Left renal cortex interstitium (tissue), 4 donors: ENCODE measurements at regions not wholly inside any gene's neighbourhood (a gene's known extent, or its start where the extent isn't known, plus 50 kb on each side); places are given as distances from the start of the nearest gene placed in this dataset.

ENCODE experiments used
- DNase-seq, 4 donors: peaks; one replicate each; pipeline ENCODE4 v3.0.0-alpha.2; 2013; ENCODE audit warnings: low read depth in 4 of 4, low spot score in 2 of 4, missing footprints in 1 of 4

DNA sequence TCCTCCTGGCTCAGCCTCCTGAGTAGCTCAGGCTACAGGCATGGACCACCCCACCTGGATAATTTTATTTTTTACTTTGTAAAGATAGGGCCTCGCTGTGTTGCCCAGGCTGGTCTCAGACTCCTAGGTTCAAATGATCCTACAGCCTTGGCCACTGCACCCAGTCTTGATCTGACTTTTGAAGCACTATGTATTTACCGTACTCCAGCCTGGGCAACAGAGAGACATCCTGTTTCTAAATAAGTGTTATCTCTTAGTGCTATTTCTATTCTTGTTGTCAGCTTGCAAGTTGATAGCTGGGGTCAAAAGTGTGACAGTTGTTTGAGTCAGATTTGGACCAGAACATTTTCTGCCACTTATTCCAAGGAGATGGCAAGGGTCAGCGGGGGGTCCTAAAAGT lies 486.4 kb downstream of the NPIPA7 start:
- no peak for DNase-seq

GRCh38 chr16:16867973-16868372 lies 489.0 kb downstream of the NPIPA7 start:
- DNase-seq: no peak

- no peak for DNase-seq
Observed at GRCh38 chr16:16868727-16869126, 489.8 kb downstream of the NPIPA7 start.

- no peak for DNase-seq
Observed at GRCh38 chr16:16869746-16870145, 490.8 kb downstream of the NPIPA7 start.

- no peak for DNase-seq
Observed at GRCh38 chr16:16871196-16871595, 492.3 kb downstream of the NPIPA7 start.

DNA sequence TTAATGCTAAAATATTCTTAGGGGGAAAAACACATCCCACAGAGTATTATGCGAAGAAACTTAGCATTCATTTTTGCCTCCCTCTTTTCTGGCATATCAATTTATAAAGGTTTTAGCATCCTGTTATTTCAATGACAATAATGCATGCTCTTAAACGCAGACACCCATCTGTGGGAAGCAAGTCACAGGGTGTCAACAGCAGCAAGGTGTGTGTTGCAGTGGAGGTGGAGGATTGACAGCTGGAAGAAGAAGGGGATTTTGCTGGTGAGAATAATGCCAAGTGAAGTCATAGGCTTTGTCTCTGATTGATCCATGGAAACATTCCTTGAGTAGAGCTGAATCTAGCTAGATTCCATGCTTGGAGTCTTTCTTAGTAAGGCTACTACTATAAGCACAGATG lies 498.1 kb downstream of the NPIPA7 start:
- no peak for DNase-seq

DNA sequence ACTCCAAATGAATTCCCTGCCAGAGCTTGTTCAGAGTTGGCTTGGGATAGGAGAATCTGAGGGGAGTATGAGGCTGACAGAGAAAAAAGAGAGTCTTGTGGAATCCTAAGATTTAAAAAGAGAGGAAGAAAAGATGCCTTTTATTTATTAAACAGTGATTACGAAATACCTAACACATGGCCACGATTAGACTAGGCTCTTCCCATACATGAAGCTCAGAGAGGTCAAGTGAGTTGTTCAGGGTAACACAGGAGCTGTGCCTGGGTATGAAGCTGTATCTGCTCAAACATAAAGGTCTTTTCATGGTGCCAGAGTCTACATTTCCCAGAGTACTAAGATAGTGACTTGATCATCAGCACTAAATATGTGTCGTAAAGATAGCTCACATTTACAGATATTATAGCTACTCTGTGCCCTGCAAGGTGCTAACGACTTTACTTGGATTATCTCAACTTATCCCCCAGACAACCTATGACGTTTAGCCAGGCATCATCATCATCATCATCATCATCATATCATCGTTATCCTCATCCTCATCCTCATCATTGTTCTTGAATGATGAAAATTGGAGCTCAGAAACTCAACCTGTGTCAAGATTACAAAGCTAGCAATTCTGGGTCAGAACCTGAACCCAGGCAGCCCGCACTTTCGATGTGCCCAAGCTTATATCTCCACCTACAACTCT lies 500.8 kb downstream of the NPIPA7 start:
- no peak for DNase-seq

- no peak for DNase-seq
Observed at GRCh38 chr16:16881814-16882213, 502.9 kb downstream of the NPIPA7 start.

DNA sequence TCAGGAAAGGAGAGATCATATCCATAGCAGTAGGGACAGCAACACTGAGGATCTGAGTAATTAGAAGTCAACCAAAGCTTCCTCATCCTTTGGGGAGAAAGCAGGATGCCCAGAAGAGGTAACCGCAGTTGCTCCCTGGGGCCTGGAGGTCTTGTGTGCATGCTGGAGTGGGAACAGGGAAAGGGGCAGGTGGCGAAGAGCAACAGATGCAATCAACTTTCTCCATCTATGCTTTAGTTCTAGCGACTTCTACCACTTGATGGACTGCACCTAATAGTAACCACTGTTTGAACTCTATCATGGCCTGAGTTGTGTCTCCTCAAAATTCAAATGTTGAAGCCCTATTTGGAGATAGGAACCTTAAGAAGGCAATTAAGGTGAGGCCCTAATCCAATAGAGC lies 503.8 kb downstream of the NPIPA7 start:
- no peak for DNase-seq

- DNase-seq: no peak
Observed at GRCh38 chr16:16884451-16884850, 505.5 kb downstream of the NPIPA7 start.

DNA sequence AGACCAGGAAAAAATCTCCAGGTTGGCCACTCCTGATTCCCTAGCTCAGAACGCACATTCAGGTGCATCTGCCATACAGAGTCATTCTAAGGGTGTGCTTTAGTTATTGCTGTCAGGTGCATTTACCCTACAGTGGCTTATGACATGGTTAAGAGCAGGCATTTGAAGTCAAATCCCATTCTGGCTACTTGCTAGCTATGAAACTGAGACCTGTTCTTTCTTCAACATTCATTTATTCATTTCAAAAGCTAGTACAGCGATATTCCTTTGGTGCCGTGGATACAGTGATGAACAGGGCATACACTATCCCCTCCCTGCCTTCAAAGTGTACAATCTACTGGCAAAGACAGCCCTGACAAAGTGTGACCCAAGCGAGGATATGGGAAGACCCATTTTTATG lies 508.3 kb downstream of the NPIPA7 start:
- no peak for DNase-seq

DNA sequence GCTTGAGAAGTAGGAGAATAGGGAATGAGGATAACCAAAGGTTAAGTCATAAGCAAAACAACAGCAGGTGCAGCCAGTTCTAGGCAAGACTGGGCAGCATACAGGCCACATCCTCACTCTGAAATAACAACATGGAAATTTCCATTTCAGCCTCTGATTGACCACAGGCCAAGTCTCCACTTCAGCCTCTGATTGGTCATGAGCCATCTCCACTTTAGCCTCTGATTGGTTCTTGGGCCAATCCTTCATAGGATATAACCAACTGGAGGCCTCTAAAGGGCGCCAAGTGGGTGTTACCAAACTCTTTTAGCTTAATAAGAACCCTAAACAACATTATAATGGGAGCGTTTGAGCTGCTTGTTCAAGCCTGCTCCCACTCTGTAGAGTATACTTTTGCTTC lies 512.0 kb downstream of the NPIPA7 start:
- DNase-seq: no peak

DNA sequence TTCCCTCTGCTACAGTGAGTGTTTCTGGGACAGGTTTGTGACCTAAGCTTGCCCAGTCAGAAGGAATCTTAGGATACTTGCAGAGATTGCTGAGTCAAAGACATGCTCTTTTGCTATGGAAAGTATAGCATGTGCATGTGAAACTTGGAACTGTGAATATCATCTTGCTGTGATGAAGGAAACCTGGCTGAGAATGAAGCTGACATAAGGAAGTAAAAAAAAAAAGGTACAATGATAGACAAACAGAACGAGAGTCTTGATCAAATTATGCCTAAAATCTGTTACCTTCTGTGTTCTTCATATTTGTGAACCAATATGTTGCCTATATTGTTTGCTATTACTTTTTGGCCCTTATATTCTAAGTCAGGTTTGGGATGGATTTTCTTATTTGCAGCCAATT lies 525.7 kb downstream of the NPIPA7 start:
- DNase-seq: no peak

- no peak for DNase-seq
Observed at GRCh38 chr16:16905850-16906249, 526.9 kb downstream of the NPIPA7 start.

DNA sequence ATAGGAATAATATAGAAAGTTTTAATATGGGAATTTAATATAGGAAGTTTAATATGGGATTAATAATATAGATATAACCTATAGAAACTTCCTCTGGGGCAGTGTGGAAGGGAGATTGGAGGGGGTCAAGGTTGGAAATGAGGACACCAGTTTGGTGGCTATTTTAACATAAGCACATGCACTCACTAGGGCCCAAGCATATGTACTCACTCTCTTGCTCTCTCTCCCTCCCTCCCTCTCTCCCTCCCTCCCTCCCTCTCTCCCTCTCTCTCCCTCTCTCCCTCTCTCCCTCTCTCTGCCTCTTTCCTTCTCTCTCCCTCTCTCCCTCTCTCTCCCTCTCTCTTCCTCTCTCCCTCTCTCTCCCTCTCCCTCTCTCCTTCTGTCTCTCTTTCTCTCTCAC lies 528.1 kb downstream of the NPIPA7 start:
- no peak for DNase-seq

DNA sequence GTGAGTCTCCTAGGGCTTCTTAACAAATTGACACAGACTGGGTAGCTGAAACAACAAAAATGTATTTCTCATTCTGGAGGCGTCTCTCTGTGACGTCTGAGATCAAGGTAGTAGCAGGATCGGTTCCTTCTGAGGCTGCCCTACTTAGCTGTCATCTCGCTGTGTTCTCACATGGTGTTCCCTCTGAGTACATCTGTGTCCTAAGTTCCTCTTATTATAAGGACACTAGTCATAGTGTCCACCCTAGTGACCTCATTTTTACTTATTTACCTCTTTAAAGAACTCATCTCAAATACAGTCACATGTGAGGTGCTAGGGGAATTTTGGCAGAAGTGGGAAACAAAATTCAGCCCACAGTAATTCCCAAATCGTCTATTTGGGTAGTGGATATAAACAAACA lies 529.1 kb downstream of the NPIPA7 start:
- DNase-seq: no peak

DNA sequence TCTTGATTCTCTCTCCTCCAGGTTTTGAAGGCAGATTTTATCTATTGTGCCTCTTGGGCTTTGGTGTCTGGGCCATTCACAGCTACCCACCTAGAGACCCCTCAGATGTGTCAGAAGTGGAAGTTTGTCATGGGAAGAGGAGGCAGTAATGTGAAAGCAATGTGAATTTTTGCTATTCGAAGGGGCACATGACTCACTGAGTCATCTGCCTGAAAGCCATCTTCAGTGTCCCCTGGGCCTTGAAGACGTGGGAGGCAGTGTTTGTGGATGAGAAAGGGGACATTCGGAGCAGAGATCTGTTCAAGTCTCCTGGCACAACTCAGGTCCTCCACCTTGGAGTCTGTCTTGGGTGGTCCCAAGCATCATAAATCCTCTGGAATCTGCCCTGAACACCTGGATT lies 530.2 kb downstream of the NPIPA7 start:
- no peak for DNase-seq

DNA sequence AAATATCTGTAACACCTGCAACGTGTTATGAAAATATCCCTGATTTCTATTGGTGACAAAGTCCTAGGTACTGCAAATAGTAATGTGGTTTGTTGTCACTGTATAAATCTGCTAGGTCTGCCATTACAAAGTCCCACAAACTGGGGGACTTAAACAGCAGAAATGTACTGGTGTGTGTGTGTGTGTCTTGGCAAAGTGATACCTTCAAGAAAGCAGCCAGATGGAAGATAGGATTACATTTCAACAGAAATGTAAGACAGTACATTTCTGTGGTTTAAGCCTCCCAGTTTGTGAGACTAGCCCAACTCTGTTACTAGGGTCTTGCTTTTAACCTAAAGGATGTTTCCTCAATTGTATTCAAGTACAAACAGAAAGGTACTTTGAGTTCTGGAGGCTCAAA lies 531.7 kb downstream of the NPIPA7 start:
- DNase-seq: no peak

GRCh38 chr16:16915771-16916170 lies 536.8 kb downstream of the NPIPA7 start:
- no peak for DNase-seq

- no peak for DNase-seq
Observed at GRCh38 chr16:16917191-16917785, 538.3 kb downstream of the NPIPA7 start.

DNA sequence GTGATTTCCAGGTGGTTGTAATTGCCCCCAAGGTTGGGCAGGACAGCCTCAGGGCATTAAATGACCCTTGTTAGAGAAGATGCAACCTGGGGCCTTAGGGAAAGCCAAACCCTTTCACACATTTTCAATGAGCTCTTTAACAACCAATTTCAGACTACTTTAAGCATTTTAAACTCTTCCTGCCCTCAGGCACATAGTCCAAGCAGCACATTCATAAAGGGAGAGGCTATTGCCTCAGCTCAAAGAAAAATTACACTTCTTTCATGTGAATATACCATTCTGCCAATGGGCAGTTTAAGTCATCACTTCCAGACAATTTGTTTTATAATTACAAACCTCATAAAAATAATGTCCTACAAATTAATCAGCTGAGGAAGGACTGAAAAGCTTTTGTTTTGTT lies 544.5 kb downstream of the NPIPA7 start:
- DNase-seq: no peak

DNA sequence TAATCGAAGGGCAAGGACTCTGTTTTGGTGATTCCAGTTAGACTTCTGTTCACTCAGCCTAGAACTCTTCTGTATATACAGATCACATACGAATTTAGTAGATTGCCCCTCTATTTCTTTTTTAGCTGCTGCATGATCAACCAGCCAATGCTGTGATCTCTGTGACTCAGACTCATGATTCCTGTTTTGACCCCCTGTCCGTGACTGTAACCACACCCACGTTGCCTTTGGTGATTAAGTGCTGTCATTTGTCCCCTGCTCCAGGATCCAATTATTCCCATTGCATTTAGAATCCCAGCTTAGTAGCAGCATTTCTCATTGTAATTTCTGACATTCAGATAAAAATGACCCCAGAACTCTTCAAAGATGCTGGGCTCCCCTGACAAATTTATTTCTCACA lies 545.7 kb downstream of the NPIPA7 start:
- no peak for DNase-seq

- no peak for DNase-seq
Observed at GRCh38 chr16:16925432-16925831, 545.3 kb downstream of the XYLT1 start.
